Panc1 (cell line): ENCODE measurements at regions not wholly inside any gene's neighbourhood (a gene's known extent, or its start where the extent isn't known, plus 50 kb on each side); places are given as distances from the start of the nearest gene placed in this dataset.

ENCODE experiments used
- ATAC-seq: fragments of 200-7000 bp; cut with Tn5 transposase; 2 replicates; pipeline ENCODE4 v1.9.1; 2020; ENCODE audit warnings: mild to moderate bottlenecking, moderate library complexity
- BruUV-seq: library from RNA; stranded (reverse); fragments of 400-500 nt; replicated peaks from 2 replicates; lab custom pipeline; 2021; lab: Mats Ljungman, UMichigan
- CTCF ChIA-PET: fragments of 300-600 bp; sonication (Branson Sonifier 250); formaldehyde crosslinking; loops from one replicate; lab custom pipeline; 2022; ENCODE audit warnings: antibody characterized with exemption; lab: Charles Lee
- POLR2A ChIA-PET: fragments of 300-600 bp; sonication (Branson Sonifier 250); formaldehyde crosslinking; loops from one replicate; lab custom pipeline; 2022; ENCODE audit warnings: antibody characterized with exemption; lab: Charles Lee
- DNase-seq: peaks from one replicate; pipeline ENCODE4 v3.0.0-alpha.2; 2010; ENCODE audit warnings: low read depth, low spot score
- H3K27ac ChIP-seq: 2 replicates; pipeline ENCODE4 v1.5.1; 2011; ENCODE audit warnings: mild to moderate bottlenecking, low read length, inconsistent platforms
- H3K27me3 ChIP-seq: fragments of 200-500 bp; sonication (Bioruptor generic); 2 replicates; pipeline ENCODE4 v1.6.0; 2014; ENCODE audit warnings: low read length, inconsistent platforms; ENCODE audit not compliant: control insufficient read depth, insufficient read depth
- H3K36me3 ChIP-seq: fragments of 200-500 bp; sonication (Bioruptor generic); 2 replicates; pipeline ENCODE4 v1.5.1; 2014; ENCODE audit warnings: inconsistent platforms, mild to moderate bottlenecking, low read length, moderate library complexity; ENCODE audit not compliant: control insufficient read depth, insufficient read depth
- H3K4me1 ChIP-seq: 2 replicates; pipeline ENCODE4 v1.5.1; 2011; ENCODE audit warnings: inconsistent platforms, mild to moderate bottlenecking, low read length, moderate library complexity; ENCODE audit not compliant: control insufficient read depth, insufficient read depth
- H3K4me3 ChIP-seq, 2 experiments: 2 replicates each; pipeline ENCODE4 v1.5.1; 2011 to 2012; ENCODE audit warnings: low read depth in 2 of 2, low read length in 2 of 2, mild to moderate bottlenecking in 2 of 2, inconsistent platforms in 1 of 2, moderate library complexity in 1 of 2
- H3K9me3 ChIP-seq: fragments of 200-500 bp; sonication (Bioruptor generic); 2 replicates; pipeline ENCODE4 v1.5.1; 2014; ENCODE audit warnings: low read depth, mild to moderate bottlenecking, inconsistent platforms, low read length, moderate library complexity; ENCODE audit not compliant: control insufficient read depth, insufficient read depth
- SIN3A ChIP-seq: IDR thresholded peaks from 2 replicates; pipeline ENCODE4 v1.6.1; 2012; ENCODE audit warnings: low read depth, mild to moderate bottlenecking, low read length, moderate library complexity, borderline replicate concordance; ENCODE audit not compliant: insufficient read depth
- TCF7L2 ChIP-seq: IDR thresholded peaks from 2 replicates; pipeline ENCODE4 v1.6.1; 2011; ENCODE audit warnings: mild to moderate bottlenecking, low read depth, low read length, inconsistent platforms
- in situ Hi-C: cut with HindIII; loops from 2 replicates; pipeline ENCODE4 v1.10.0; 2016; ENCODE audit warnings: low sequenced_read_pairs, low pct_unique_long_range_greater_than_20kb
- intact Hi-C: fragments of 100-400 bp; cut with micrococcal nuclease; formaldehyde crosslinking; loops from one replicate; pipeline ENCODE4 v1.10.0; 2022; ENCODE audit not compliant: unreplicated experiment
- TF ChIP-seq, protein P1 (sequence below), 2 experiments: IDR thresholded peaks; 2 replicates each; pipeline ENCODE4 v1.6.1; 2011 to 2012; ENCODE audit warnings: low read depth in 2 of 2, control low read depth in 1 of 2, low read length in 1 of 2, mild to moderate bottlenecking in 1 of 2, moderate library complexity in 1 of 2; ENCODE audit not compliant: insufficient read depth in 1 of 2
- TF ChIP-seq, protein P2 (sequence below): fragments of 450-650 bp; IDR thresholded peaks from 2 replicates; pipeline ENCODE4 v1.5.1; 2017; ENCODE audit warnings: mild to moderate bottlenecking

DNA sequence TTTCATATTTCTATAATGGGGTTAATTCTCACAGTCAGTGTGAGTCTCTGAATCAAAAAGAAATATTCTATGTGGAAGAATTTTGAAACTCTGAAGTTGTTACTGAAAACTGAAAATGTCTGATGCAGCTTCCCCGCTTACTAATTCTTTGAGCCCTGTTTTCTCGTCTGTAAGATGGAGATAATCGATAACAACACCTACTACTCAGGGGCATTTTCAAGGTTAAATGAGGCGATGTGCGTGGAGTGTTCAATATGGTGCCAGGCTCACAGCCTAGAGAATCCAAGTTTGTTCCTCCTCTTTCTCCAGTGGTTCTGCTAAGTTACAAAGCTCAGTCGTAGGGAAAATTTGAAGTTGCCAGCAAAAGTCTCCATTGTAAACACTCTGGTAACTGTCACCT is 391.4 kb downstream of the FUT8 start:
- intact Hi-C loops = no loop called here
- ATAC-seq (no peak), DNase-seq (no peak)
- TF ChIP-seq, protein P1, sequence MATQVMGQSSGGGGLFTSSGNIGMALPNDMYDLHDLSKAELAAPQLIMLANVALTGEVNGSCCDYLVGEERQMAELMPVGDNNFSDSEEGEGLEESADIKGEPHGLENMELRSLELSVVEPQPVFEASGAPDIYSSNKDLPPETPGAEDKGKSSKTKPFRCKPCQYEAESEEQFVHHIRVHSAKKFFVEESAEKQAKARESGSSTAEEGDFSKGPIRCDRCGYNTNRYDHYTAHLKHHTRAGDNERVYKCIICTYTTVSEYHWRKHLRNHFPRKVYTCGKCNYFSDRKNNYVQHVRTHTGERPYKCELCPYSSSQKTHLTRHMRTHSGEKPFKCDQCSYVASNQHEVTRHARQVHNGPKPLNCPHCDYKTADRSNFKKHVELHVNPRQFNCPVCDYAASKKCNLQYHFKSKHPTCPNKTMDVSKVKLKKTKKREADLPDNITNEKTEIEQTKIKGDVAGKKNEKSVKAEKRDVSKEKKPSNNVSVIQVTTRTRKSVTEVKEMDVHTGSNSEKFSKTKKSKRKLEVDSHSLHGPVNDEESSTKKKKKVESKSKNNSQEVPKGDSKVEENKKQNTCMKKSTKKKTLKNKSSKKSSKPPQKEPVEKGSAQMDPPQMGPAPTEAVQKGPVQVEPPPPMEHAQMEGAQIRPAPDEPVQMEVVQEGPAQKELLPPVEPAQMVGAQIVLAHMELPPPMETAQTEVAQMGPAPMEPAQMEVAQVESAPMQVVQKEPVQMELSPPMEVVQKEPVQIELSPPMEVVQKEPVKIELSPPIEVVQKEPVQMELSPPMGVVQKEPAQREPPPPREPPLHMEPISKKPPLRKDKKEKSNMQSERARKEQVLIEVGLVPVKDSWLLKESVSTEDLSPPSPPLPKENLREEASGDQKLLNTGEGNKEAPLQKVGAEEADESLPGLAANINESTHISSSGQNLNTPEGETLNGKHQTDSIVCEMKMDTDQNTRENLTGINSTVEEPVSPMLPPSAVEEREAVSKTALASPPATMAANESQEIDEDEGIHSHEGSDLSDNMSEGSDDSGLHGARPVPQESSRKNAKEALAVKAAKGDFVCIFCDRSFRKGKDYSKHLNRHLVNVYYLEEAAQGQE (IDR thresholded peaks at IDR 0.05; ENCODE audit: insufficient read depth in 1 of 2, low read depth in 2 of 2, low read length in 1 of 2) = no peak
- TF ChIP-seq, protein P2, sequence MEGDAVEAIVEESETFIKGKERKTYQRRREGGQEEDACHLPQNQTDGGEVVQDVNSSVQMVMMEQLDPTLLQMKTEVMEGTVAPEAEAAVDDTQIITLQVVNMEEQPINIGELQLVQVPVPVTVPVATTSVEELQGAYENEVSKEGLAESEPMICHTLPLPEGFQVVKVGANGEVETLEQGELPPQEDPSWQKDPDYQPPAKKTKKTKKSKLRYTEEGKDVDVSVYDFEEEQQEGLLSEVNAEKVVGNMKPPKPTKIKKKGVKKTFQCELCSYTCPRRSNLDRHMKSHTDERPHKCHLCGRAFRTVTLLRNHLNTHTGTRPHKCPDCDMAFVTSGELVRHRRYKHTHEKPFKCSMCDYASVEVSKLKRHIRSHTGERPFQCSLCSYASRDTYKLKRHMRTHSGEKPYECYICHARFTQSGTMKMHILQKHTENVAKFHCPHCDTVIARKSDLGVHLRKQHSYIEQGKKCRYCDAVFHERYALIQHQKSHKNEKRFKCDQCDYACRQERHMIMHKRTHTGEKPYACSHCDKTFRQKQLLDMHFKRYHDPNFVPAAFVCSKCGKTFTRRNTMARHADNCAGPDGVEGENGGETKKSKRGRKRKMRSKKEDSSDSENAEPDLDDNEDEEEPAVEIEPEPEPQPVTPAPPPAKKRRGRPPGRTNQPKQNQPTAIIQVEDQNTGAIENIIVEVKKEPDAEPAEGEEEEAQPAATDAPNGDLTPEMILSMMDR = no peak
- TF ChIP-seq SIN3A (no peak), TCF7L2 (no peak)
- H3K4me1 ChIP-seq = no peaks in the 10 kb centered on the region
- ChIA-PET CTCF (no interaction called here), POLR2A (no interaction called here)
- H3K36me3 ChIP-seq = no peaks in the 10 kb centered on the region
- peaks cover 5% of the 10 kb centered on the region; the same call in 1 of the 2 replicates for H3K9me3 ChIP-seq
- in situ Hi-C loops = no loop called here
- no peak overlapping the region for H3K4me3 ChIP-seq
- H3K27me3 ChIP-seq = no peaks in the 10 kb centered on the region
- no TSS peak for BruUV-seq
- no peak overlapping the region for H3K27ac ChIP-seq

DNA sequence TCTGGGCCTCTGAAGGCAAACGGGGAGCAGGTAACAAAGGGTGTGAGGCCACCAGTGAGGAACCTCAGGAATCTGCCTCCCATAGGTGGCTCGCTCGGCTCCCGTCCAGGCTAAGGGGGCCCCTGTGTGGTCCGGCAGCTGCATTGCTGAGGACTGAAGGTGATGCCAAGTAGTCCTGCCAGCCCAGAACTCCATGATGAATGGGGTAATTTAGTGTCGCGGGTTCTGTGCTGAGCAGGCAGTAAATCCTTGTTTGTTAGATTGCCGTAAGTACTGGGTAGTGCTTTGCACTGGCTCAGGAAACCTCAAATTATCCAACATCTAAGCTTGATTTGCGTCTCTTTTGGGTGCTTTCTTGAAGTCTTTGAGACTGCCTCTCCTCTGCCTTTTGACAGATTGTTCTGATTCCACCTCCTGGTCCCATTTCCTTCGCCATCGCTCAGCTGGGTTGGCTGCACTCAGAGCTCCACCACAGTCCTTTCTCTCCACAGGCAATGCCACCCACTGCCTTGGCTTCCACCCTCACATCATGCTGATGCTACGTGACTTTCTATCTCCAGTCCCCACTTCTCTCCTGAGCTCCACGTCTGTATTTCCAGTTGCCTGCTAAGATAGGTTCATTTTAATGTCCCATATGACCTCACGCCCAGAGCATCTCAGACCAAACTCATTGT is 392.0 kb downstream of the FUT8 start:
- H3K4me1 ChIP-seq = no peaks in the 10 kb centered on the region
- no peak overlapping the region for H3K4me3 ChIP-seq
- ChIA-PET POLR2A (interaction anchor here (0.7 kb wide), 1 partner anchor 415 kb away, joined by 4 read pairs; no protein-coding TSS in a partner anchor), CTCF (no interaction called here)
- no peaks in the 10 kb centered on the region for H3K27me3 ChIP-seq
- peaks cover 5% of the 10 kb centered on the region; the same call in 1 of the 2 replicates for H3K9me3 ChIP-seq
- in situ Hi-C loops (no loop called here), intact Hi-C loops (no loop called here)
- no peak overlapping the region for H3K27ac ChIP-seq
- DNase-seq (no peak), ATAC-seq (no peak)
- BruUV-seq = no TSS peak
- TF ChIP-seq, protein P1 (IDR thresholded peaks at IDR 0.05; ENCODE audit: insufficient read depth in 1 of 2, low read depth in 2 of 2, low read length in 1 of 2) = no peak
- TF ChIP-seq, protein P2 = no peak
- H3K36me3 ChIP-seq = no peaks in the 10 kb centered on the region
